ENCODE measurements at regions not wholly inside any gene's neighbourhood (a gene's known extent, or its start where the extent isn't known, plus 50 kb on each side); places are given as distances from the start of the nearest gene placed in this dataset.

GRCh38 chr20:9949563-9949962 is 85.2 kb upstream of the ANKEF1 start:
- Mint-ChIP-seq H3K9me3 (no peaks in the 10 kb centered on the region), H3K36me3 (ENCODE audit: low read depth) (no peaks in the 10 kb centered on the region), H3K4me1 (peaks cover 8% of the 10 kb centered on the region), H3K27me3 (ENCODE audit: low read depth) (no peaks in the 10 kb centered on the region), H3K27ac (ENCODE audit: unreplicated experiment) (no peak overlapping the region), H3K4me3 (no peak overlapping the region)
- DNase-seq (ENCODE audit: low read depth, low spot score) = no peak
- TF ChIP-seq CTCF (conservative IDR thresholded peaks at IDR 0.05) = no peak

- H3K9me3 Mint-ChIP-seq = no peaks in the 10 kb centered on the region
- no peak overlapping the region for H3K27ac Mint-ChIP-seq (ENCODE audit: unreplicated experiment)
- H3K4me3 Mint-ChIP-seq = no peak overlapping the region
- no peaks in the 10 kb centered on the region for H3K27me3 Mint-ChIP-seq (ENCODE audit: low read depth)
- H3K36me3 Mint-ChIP-seq (ENCODE audit: low read depth) = no peaks in the 10 kb centered on the region
- TF ChIP-seq CTCF (conservative IDR thresholded peaks at IDR 0.05) = no peak
- peaks cover 8% of the 10 kb centered on the region for H3K4me1 Mint-ChIP-seq
- DNase-seq (ENCODE audit: low read depth, low spot score) = no peak
Observed at GRCh38 chr20:9945408-9945807, 89.4 kb upstream of the ANKEF1 start.

GRCh38 chr20:9942736-9943135 is 92.1 kb upstream of the ANKEF1 start:
- DNase-seq (ENCODE audit: low read depth, low spot score) = no peak
- H3K4me3 Mint-ChIP-seq = no peak overlapping the region
- no peak for TF ChIP-seq CTCF (conservative IDR thresholded peaks at IDR 0.05)
- no peaks in the 10 kb centered on the region for H3K9me3 Mint-ChIP-seq
- H3K27ac Mint-ChIP-seq (ENCODE audit: unreplicated experiment) = no peak overlapping the region
- peaks cover 8% of the 10 kb centered on the region for H3K4me1 Mint-ChIP-seq
- H3K36me3 Mint-ChIP-seq (ENCODE audit: low read depth) = no peaks in the 10 kb centered on the region
- no peaks in the 10 kb centered on the region for H3K27me3 Mint-ChIP-seq (ENCODE audit: low read depth)

GRCh38 chr20:9940329-9940728 is 94.5 kb upstream of the ANKEF1 start:
- TF ChIP-seq CTCF (conservative IDR thresholded peaks at IDR 0.05) = no peak
- no peak overlapping the region for H3K4me3 Mint-ChIP-seq
- no peaks in the 10 kb centered on the region for H3K36me3 Mint-ChIP-seq (ENCODE audit: low read depth)
- H3K27me3 Mint-ChIP-seq (ENCODE audit: low read depth) = no peaks in the 10 kb centered on the region
- no peaks in the 10 kb centered on the region for H3K9me3 Mint-ChIP-seq
- H3K27ac Mint-ChIP-seq (ENCODE audit: unreplicated experiment) = no peak overlapping the region
- peaks cover 2% of the 10 kb centered on the region for H3K4me1 Mint-ChIP-seq
- DNase-seq (ENCODE audit: low read depth, low spot score) = no peak

- no peaks in the 10 kb centered on the region for H3K4me1 Mint-ChIP-seq
- no peak overlapping the region for H3K27ac Mint-ChIP-seq (ENCODE audit: unreplicated experiment)
- no peak for TF ChIP-seq CTCF (conservative IDR thresholded peaks at IDR 0.05)
- no peaks in the 10 kb centered on the region for H3K27me3 Mint-ChIP-seq (ENCODE audit: low read depth)
- no peak overlapping the region for H3K4me3 Mint-ChIP-seq
- DNase-seq (ENCODE audit: low read depth, low spot score) = no peak
- H3K9me3 Mint-ChIP-seq = no peaks in the 10 kb centered on the region
- no peaks in the 10 kb centered on the region for H3K36me3 Mint-ChIP-seq (ENCODE audit: low read depth)
Observed at GRCh38 chr20:9939231-9939630, 95.6 kb upstream of the ANKEF1 start.

GRCh38 chr20:9935285-9935684 is 96.4 kb upstream of the PAK5 start:
- DNase-seq (ENCODE audit: low read depth, low spot score) = no peak
- H3K4me3 Mint-ChIP-seq = no peak overlapping the region
- no peak overlapping the region for H3K27ac Mint-ChIP-seq (ENCODE audit: unreplicated experiment)
- H3K36me3 Mint-ChIP-seq (ENCODE audit: low read depth) = no peaks in the 10 kb centered on the region
- no peaks in the 10 kb centered on the region for H3K4me1 Mint-ChIP-seq
- peaks cover 2% of the 10 kb centered on the region for H3K27me3 Mint-ChIP-seq (ENCODE audit: low read depth)
- TF ChIP-seq CTCF (conservative IDR thresholded peaks at IDR 0.05) = no peak
- no peaks in the 10 kb centered on the region for H3K9me3 Mint-ChIP-seq

All from neural crest cell (in vitro differentiated cells).